Mammary epithelial cell (primary cell): ENCODE measurements at regions not wholly inside any gene's neighbourhood (a gene's known extent, or its start where the extent isn't known, plus 50 kb on each side); places are given as distances from the start of the nearest gene placed in this dataset.

Experiments used
- EZH2 ChIP-seq: IDR thresholded peaks from 2 replicates; pipeline ENCODE4 v1.6.1; 2012; ENCODE audit warnings: low read length, inconsistent platforms, borderline replicate concordance
- TF ChIP-seq, protein P1 (sequence below), 2 donors: IDR thresholded peaks in 1 of 2; conservative IDR thresholded peaks in 1 of 2; 2 replicates each; pipeline ENCODE4 v1.5.1; 2011 to 2012; ENCODE audit warnings: inconsistent platforms in 2 of 2, low read length in 2 of 2, mild to moderate bottlenecking in 2 of 2, control low read depth in 1 of 2, low read depth in 1 of 2; ENCODE audit not compliant: insufficient read depth in 1 of 2; ENCODE audit errors: extremely low read depth in 1 of 2

DNA sequence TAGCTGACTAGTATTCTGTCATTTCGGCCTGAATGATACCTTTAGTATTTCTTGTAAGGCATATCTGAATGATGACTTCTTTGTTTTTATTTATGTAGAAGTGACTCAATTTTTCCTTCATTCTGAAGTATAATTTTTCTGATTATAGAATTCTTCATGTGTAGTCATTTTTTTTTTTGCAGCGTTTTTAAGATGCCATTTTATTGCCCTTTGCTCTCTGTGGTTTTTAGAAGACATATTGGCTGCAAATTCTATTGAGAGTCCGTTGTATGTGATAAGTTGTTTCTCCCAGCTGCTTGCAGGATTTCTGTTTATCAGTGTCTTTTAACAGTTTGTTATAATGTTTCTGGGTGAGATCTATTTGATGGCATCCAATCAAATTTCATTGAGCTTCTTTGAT lies 1224.8 kb downstream of the JRKL start:
- TF ChIP-seq, protein P1, sequence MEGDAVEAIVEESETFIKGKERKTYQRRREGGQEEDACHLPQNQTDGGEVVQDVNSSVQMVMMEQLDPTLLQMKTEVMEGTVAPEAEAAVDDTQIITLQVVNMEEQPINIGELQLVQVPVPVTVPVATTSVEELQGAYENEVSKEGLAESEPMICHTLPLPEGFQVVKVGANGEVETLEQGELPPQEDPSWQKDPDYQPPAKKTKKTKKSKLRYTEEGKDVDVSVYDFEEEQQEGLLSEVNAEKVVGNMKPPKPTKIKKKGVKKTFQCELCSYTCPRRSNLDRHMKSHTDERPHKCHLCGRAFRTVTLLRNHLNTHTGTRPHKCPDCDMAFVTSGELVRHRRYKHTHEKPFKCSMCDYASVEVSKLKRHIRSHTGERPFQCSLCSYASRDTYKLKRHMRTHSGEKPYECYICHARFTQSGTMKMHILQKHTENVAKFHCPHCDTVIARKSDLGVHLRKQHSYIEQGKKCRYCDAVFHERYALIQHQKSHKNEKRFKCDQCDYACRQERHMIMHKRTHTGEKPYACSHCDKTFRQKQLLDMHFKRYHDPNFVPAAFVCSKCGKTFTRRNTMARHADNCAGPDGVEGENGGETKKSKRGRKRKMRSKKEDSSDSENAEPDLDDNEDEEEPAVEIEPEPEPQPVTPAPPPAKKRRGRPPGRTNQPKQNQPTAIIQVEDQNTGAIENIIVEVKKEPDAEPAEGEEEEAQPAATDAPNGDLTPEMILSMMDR (conservative IDR thresholded peaks at IDR 0.05 in 1 of 2, IDR thresholded peaks at IDR 0.05 in 1 of 2; ENCODE audit: extremely low read depth in 1 of 2, insufficient read depth in 1 of 2, low read depth in 1 of 2, low read length in 2 of 2): no peak
- TF ChIP-seq EZH2: no peak
